ENCODE measurements at regions not wholly inside any gene's neighbourhood (a gene's known extent, or its start where the extent isn't known, plus 50 kb on each side); places are given as distances from the start of the nearest gene placed in this dataset.

- no peak for DNase-seq (ENCODE audit: low spot score in 2 of 2)
- Histone ChIP-seq H3K4me3 (no peak overlapping the region), H3K36me3 (no peaks in the 10 kb centered on the region), H3K9me3 (no peaks in the 10 kb centered on the region), H3K27ac (no peak overlapping the region), H3K4me1 (no peaks in the 10 kb centered on the region), H3K27me3 (no peaks in the 10 kb centered on the region)
- WGBS: 69% methylated on average over 3 of the region's 3 CpGs
- TF ChIP-seq EP300 (IDR thresholded peaks at IDR 0.05) (no peak), POLR2A (IDR thresholded peaks at IDR 0.05) (no peak), POLR2AphosphoS5 (IDR thresholded peaks at IDR 0.05) (no peak), CTCF (IDR thresholded peaks at IDR 0.05) (no peak)
Observed at GRCh38 chr3:64276131-64276530, 50.9 kb upstream of the PRICKLE2 start.
